Sigmoid colon (tissue), 6 donors: ENCODE measurements at regions not wholly inside any gene's neighbourhood (a gene's known extent, or its start where the extent isn't known, plus 50 kb on each side); places are given as distances from the start of the nearest gene placed in this dataset.

ENCODE experiments used
- DNase-seq: peaks from one replicate; pipeline ENCODE4 v3.0.0-alpha.2; 2019
- H3K27ac ChIP-seq, 4 donors: fragments of 200-600 bp; sonication (generic); one replicate each; pipeline ENCODE4 v1.5.1; 2016 to 2019; ENCODE audit warnings: mild to moderate bottlenecking in 1 of 4
- H3K27me3 ChIP-seq, 3 donors: fragments of 200-600 bp; sonication (generic); one replicate each; pipeline ENCODE4 v1.5.1; 2019; ENCODE audit warnings: mild to moderate bottlenecking in 1 of 3
- H3K36me3 ChIP-seq, 4 donors: fragments of 200-600 bp; sonication (generic); one replicate each; pipeline ENCODE4 v1.5.1; 2016 to 2019
- H3K4me1 ChIP-seq, 4 donors: fragments of 200-600 bp; sonication (generic); one replicate each; pipeline ENCODE4 v1.5.1; 2017 to 2019
- H3K4me3 ChIP-seq, 4 donors: fragments of 200-600 bp; sonication (generic); one replicate each; pipeline ENCODE4 v1.5.1; 2017 to 2019; ENCODE audit warnings: mild to moderate bottlenecking in 2 of 4, moderate library complexity in 1 of 4
- H3K9me3 ChIP-seq, 4 donors: fragments of 200-600 bp in 3 of 4; sonication (generic) in 3 of 4; one replicate each; pipeline versions ENCODE4 v1.5.1 to v1.6.1; 2013 to 2019
- EP300 ChIP-seq, 4 donors: sonication (generic); formaldehyde crosslinking; IDR thresholded peaks; one replicate each; pipeline ENCODE4 v1.6.1; 2017; ENCODE audit warnings: antibody characterized with exemption in 4 of 4
- POLR2A ChIP-seq, 2 donors: fragments of 450-650 bp; IDR thresholded peaks; one replicate each; pipeline ENCODE4 v1.6.1; 2016; ENCODE audit warnings: antibody characterized with exemption in 2 of 2, mild to moderate bottlenecking in 2 of 2, moderate library complexity in 2 of 2
- POLR2AphosphoS5 ChIP-seq, 4 donors: sonication (generic); formaldehyde crosslinking; IDR thresholded peaks; one replicate each; pipeline ENCODE4 v1.6.1; 2017; ENCODE audit warnings: antibody characterized with exemption in 4 of 4
- WGBS, 2 donors: extraction: QIAGEN DNeasy Blood & Tissue Kit; methylation state at CpG; one replicate each; pipeline ENCODE4 v1.1.7; 2013; 5-methylcytosine and 5-hydroxymethylcytosine counted together
- intact Hi-C: fragments of 100-400 bp; cut with DNase I; formaldehyde crosslinking; loops from one replicate; pipeline ENCODE4 v1.15.1; 2023
- TF ChIP-seq, protein P1 (sequence below), 4 experiments: fragments of 450-650 bp in 3 of 4; fragments of 200-600 bp in 1 of 4; IDR thresholded peaks; one replicate each; pipeline ENCODE4 v1.5.1; 2016 to 2019; ENCODE audit warnings: antibody characterized with exemption in 4 of 4, mild to moderate bottlenecking in 3 of 4, moderate library complexity in 2 of 4
- donor health status: healthy with polysubstance abuse.
- donor health status: healthy.

DNA sequence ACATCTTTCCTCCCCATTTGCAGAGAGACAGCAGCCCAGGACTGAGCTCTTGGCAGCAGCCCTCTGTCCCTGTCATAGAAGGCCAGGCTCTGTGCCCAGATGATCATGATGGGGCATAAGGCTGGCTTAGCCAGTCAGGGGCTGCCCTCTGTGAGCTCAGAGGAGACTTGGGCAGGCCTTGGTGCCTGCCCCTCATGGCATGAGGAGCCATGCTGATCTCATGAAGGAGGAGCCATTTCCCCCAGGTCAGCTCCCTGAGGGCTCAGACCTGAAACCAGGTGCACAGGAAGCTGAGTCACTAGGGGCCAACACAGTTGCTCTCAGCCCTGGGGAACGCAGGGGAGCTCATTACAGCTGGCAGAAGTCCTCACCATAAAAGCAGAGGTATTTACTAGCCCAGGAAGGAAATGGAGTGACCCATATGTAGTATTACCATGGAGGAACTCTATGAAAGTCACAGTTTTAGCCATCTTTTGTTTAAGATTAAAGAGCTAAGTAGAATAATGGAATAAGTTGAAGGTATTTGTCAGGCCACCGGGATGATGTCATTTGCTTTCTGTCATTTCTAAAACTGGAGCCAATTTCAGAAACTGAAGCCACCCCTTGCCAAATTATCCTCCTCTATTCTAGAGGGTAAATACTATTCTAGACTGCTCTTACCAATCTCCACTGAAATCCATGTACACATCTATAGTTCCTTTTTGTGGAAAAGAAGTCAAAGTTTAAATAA, 362.4 kb upstream of the ZNF32 start:
- Histone ChIP-seq H3K27ac (no peak overlapping the region), H3K9me3 (no peaks in the 10 kb centered on the region), H3K4me1 (peaks cover 0 to 3% (median 0%) of the 10 kb centered on the region in 4 donors), H3K4me3 (no peak overlapping the region), H3K27me3 (no peaks in the 10 kb centered on the region), H3K36me3 (no peaks in the 10 kb centered on the region)
- intact Hi-C loops: no loop called here
- WGBS, 2 donors: 30 to 34% methylated on average over 2 of the region's 2 CpGs
- DNase-seq: no peak
- no peak for TF ChIP-seq POLR2AphosphoS5 (IDR thresholded peaks at IDR 0.05)
- no peak for TF ChIP-seq POLR2A (IDR thresholded peaks at IDR 0.05)
- TF ChIP-seq, protein P1, sequence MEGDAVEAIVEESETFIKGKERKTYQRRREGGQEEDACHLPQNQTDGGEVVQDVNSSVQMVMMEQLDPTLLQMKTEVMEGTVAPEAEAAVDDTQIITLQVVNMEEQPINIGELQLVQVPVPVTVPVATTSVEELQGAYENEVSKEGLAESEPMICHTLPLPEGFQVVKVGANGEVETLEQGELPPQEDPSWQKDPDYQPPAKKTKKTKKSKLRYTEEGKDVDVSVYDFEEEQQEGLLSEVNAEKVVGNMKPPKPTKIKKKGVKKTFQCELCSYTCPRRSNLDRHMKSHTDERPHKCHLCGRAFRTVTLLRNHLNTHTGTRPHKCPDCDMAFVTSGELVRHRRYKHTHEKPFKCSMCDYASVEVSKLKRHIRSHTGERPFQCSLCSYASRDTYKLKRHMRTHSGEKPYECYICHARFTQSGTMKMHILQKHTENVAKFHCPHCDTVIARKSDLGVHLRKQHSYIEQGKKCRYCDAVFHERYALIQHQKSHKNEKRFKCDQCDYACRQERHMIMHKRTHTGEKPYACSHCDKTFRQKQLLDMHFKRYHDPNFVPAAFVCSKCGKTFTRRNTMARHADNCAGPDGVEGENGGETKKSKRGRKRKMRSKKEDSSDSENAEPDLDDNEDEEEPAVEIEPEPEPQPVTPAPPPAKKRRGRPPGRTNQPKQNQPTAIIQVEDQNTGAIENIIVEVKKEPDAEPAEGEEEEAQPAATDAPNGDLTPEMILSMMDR (IDR thresholded peaks at IDR 0.05): no peak
- TF ChIP-seq EP300 (IDR thresholded peaks at IDR 0.05): no peak

DNA sequence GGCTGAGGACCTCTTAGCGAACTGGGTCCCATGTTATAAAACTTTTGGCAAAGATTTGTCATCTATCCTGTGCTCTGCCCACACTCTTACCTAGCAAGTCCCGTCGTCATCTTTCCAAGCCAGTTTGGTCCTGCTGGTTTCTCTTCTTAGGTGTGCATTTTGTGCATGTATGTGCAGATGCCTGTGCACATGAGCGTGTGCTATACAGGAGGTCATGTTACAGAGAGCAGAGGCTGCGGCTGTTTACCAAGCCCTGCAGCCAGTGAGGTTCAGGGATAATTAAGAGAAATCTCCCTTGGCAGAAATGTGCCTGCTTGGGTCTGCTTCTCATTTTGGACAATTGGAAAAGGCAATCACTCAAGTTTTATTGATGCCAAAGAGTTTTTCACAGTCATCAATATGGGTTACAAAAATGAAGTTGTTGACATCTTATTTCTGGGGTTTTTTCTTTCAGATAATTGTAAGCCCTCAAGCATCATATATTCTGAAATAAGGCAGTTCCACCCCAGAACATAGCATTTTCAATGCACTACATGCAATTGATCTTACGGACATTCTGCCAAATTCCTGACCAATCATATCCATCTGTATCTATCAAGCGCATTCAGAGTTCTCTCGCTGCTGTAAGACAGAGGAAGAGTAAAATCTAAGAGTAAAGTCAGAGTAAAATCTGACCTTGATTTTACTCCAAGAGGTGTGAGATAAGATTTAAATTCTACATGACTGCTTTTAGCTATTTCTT, 361.4 kb upstream of the ZNF32 start:
- 73 to 90% methylated on average over 8 of the region's 8 CpGs for WGBS, 2 donors
- Histone ChIP-seq H3K27me3 (no peaks in the 10 kb centered on the region), H3K27ac (no peak overlapping the region), H3K4me1 (peaks cover 0 to 3% (median 0%) of the 10 kb centered on the region in 4 donors), H3K36me3 (no peaks in the 10 kb centered on the region), H3K4me3 (no peak overlapping the region), H3K9me3 (no peaks in the 10 kb centered on the region)
- intact Hi-C loops: no loop called here
- DNase-seq: no peak
- TF ChIP-seq, protein P1 (IDR thresholded peaks at IDR 0.05): no peak
- TF ChIP-seq POLR2AphosphoS5 (IDR thresholded peaks at IDR 0.05) (no peak), EP300 (IDR thresholded peaks at IDR 0.05) (no peak), POLR2A (IDR thresholded peaks at IDR 0.05) (no peak)

DNA sequence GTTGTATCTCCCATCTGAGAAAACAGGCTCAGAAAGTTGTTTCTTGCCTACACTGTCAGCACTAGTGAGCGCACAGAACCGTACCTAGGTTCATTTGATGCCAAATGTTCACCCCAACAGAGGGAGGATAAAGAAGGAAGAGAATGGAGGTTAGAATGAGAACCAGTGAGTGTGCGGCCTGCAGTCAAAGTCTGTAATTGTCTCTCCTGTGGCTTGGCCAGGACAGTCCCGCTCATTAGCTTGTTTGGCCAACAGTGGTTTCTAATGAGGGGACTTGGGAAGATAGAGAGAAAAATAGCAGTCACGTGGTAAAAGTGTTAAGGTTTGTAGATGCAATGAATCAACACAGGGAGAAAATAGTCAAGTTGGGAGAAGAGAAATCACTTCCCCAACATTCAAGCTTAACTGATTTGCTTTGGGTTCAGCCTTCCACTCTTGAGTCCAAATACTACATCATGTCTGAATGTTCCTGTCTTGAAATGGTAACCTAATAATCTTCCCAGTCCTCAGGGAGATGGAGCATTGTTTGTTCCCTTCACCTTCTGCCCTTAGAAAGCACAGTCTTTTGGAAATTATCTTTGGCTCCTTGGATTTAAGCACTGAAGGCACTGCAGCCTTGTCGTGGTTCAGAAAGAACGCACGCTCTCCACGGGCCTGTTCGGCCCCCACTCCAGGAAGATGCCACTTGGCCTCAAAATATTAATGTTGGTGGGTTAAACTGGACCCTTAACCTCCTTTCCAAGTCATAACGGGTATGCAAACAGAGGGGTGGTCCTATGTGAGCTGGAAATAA, 360.4 kb upstream of the ZNF32 start:
- Histone ChIP-seq H3K27ac (peak overlapping the region in 1 of 4 donors; percentile 49), H3K4me1 (peaks cover 0 to 3% (median 0%) of the 10 kb centered on the region in 4 donors), H3K36me3 (no peaks in the 10 kb centered on the region), H3K4me3 (no peak overlapping the region), H3K27me3 (no peaks in the 10 kb centered on the region), H3K9me3 (no peaks in the 10 kb centered on the region)
- intact Hi-C loops: no loop called here
- TF ChIP-seq POLR2A (IDR thresholded peaks at IDR 0.05): no peak
- TF ChIP-seq POLR2AphosphoS5 (IDR thresholded peaks at IDR 0.05): no peak
- TF ChIP-seq, protein P1 (IDR thresholded peaks at IDR 0.05): no peak
- no peak for TF ChIP-seq EP300 (IDR thresholded peaks at IDR 0.05)
- 71% methylated on average over 11 of the region's 11 CpGs for WGBS, 2 donors
- no peak for DNase-seq

DNA sequence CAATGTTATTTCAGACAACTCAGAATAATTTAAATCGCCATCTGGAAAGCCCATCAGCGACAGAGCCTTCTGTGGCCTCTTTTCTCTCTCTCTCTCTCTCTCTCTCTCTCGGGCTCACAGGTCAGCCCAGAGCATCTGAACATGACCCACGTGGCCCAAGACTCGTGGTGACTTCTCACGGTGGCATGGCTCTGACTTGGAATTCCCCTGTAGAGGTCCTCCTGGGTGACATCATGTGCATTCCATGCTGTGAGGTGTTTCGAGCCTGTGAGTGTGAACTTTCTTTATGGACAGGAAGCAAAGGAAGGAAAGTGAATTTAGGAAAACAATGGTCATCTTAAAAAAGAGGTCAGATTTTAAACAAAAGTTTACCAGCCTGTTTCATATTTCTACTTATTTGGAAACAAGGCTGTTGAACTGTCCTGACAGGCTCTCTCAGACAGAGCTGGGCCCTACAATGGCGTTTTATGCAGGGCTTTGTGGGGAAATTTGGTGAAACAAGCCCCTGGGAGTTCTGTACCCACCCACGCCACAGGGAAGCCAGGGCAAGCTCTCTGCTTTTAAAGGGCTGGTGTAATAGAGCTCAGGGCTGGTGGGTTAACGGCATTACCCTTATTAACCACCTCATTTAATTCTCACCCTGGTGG, 359.7 kb upstream of the ZNF32 start:
- 73 to 77% methylated on average over 10 of the region's 10 CpGs for WGBS, 2 donors
- no peaks in the 10 kb centered on the region for H3K9me3 ChIP-seq
- DNase-seq: no peak
- no peak overlapping the region for H3K4me3 ChIP-seq
- H3K27me3 ChIP-seq: no peaks in the 10 kb centered on the region
- TF ChIP-seq EP300 (IDR thresholded peaks at IDR 0.05) (no peak), POLR2AphosphoS5 (IDR thresholded peaks at IDR 0.05) (peak in 1 of 4 donors; percentile 4)
- H3K27ac ChIP-seq: peak overlapping the region in 1 of 4 donors; percentile 49
- intact Hi-C loops: no loop called here
- H3K4me1 ChIP-seq: peaks cover 0 to 3% (median 0%) of the 10 kb centered on the region in 4 donors
- no peaks in the 10 kb centered on the region for H3K36me3 ChIP-seq
